GM13977 (cell line): ENCODE measurements at regions not wholly inside any gene's neighbourhood (a gene's known extent, or its start where the extent isn't known, plus 50 kb on each side); places are given as distances from the start of the nearest gene placed in this dataset.

Source experiments
- DNase-seq: peaks from one replicate; pipeline ENCODE4 v3.0.0; 2012; ENCODE audit warnings: low spot score
- in situ Hi-C: fragments of 300-500 bp; cut with MboI; formaldehyde crosslinking; loops from one replicate; pipeline ENCODE4 v1.12.0; 2022; ENCODE audit warnings: low sequenced_read_pairs, low pct_unique_long_range_greater_than_20kb, mixed read lengths, inconsistent platforms; ENCODE audit not compliant: unreplicated experiment
- TF ChIP-seq, protein P1 (sequence below): IDR thresholded peaks from 2 replicates; pipeline ENCODE4 v1.5.1; 2012; ENCODE audit warnings: mild to moderate bottlenecking, control low read depth; ENCODE audit not compliant: insufficient read depth; ENCODE audit errors: extremely low read depth, missing control alignments

DNA sequence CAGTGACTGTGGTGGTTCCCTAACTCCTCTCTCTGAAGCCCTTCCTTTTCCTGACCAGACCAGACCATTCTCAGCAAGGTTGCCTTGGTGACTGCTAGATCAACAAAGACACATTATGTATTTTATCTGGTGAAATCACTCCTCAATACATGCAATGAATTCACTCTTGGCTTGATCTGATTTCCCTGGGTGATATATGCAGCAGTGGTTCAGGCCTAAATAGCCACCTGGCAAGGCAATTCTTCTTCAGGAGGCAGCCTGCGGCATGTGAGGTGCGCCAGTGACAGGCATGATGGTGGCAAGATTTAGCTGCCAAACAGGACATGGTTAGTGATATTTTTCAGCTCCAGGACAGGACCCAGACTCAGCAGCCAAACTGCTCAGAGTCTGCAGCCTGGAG lies 350.3 kb upstream of the CCDC196 start:
- in situ Hi-C loops, result no loop called here
- DNase-seq, result no peak
- TF ChIP-seq, protein P1, sequence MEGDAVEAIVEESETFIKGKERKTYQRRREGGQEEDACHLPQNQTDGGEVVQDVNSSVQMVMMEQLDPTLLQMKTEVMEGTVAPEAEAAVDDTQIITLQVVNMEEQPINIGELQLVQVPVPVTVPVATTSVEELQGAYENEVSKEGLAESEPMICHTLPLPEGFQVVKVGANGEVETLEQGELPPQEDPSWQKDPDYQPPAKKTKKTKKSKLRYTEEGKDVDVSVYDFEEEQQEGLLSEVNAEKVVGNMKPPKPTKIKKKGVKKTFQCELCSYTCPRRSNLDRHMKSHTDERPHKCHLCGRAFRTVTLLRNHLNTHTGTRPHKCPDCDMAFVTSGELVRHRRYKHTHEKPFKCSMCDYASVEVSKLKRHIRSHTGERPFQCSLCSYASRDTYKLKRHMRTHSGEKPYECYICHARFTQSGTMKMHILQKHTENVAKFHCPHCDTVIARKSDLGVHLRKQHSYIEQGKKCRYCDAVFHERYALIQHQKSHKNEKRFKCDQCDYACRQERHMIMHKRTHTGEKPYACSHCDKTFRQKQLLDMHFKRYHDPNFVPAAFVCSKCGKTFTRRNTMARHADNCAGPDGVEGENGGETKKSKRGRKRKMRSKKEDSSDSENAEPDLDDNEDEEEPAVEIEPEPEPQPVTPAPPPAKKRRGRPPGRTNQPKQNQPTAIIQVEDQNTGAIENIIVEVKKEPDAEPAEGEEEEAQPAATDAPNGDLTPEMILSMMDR, result no peak

DNA sequence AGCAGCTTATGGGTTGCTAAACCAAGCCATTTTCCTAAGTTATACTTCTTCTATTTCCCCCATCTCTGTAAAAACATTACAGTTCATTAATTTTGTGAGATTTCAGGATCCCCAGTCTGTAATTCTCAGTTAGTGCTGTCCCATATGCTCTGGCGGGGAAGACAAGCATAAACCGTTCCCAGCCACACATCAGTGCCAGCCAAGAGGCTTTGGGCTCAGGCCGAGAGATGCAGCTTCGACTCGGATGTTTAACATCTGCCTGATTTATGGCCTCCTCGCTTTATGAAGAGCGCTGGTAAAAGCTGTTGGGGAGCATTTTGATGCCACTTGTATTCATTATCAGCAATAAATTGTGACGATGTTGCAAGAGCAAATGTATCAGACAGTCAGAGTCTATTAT lies 349.1 kb upstream of the CCDC196 start:
- TF ChIP-seq, protein P1, result no peak
- DNase-seq, result no peak
- in situ Hi-C loops, result no loop called here

DNA sequence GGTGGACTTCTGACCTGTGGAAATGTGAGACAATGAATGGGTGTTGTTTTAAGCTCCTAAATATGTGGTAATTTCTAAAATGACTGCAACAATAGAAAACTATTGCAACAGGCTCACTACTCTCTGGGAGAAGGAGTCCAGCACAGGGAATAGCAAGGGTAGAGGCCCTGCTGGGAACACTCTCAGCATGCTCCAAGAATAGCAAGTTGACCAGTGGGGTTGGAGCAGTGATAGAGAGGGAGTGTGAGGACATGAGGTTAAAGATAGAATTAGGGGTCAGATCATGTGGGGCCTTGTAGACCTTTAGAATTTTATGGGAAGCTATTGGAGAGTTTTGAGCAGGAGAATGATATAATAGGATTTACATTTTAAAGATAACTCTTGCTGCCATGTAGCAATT lies 346.7 kb upstream of the CCDC196 start:
- in situ Hi-C loops, result no loop called here
- DNase-seq, result no peak
- TF ChIP-seq, protein P1, result no peak

DNA sequence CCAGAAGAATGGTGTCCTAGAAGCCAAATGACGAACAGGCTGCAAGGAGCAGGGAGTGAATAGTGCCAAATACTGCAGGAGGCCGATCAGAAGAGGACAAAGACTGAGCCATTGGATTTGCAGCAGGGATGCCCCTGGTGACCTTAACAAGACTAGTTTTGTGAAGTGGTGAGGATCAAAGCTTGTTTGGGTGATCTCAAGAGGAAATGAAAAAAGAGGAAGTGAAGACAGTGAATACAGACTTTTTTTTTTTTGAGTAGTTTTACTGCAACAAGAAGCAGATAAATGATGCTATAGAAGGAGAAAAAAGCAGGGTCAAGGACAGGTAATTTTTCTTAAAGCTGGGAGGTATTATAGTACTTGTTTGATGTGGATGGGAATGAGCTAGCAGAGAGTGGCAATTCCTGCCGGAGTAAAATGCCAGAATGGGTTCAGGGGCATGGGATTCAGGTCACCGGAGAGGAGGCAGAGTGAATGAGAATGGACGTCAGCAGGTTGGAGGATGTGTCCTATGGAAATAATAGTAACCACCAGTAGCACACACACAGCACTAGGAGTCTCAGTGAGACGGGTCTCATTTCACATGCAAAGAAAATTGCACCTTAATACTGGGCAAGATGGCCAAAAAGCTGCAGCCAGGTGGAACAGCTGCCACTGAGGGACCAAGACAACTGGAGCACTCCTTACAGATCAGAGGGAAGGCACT lies 345.8 kb upstream of the CCDC196 start:
- TF ChIP-seq, protein P1, result no peak
- peak; percentile 45 for DNase-seq
- in situ Hi-C loops, result no loop called here

DNA sequence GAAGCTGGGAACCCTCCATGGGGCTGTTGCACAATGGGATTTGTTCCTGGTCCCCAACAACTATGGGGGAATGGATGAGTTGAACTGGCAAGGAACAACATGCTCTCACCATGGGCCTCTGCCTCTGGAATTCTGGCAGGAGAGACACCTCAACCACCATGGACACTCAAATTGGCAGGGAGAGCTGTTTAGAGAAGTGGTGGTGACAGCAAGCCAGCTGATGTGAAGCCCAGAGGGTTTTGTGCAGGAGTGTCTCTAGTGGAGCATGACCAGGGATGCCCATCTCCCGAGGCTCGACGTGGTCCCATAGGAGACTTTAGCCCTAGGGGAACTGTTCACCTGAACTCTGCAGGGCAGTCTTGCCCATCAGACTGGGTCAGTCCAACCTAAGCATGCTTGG lies 345.2 kb upstream of the CCDC196 start:
- TF ChIP-seq, protein P1, result no peak
- in situ Hi-C loops, result no loop called here
- no peak for DNase-seq

DNA sequence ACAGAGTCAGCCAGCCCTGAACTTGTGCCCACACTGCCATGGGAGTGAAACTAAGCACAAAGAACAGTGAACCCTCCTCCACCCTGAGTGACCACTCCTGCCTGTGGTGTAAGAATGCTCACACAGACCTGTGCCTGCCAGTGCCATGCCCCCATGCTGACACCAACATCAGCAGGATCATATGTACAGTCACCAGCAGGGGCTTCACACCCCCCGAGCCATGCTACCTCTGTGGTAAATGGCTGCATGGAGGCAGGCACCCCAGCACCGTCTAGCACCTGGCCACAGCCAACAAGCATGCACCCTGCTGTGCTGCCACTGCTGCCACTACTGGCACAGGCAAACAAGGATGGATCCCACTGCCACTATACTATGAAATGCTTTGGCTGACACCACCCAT lies 344.4 kb upstream of the CCDC196 start:
- TF ChIP-seq, protein P1, result no peak
- in situ Hi-C loops, result no loop called here
- DNase-seq, result no peak
